ENCODE measurements at regions not wholly inside any gene's neighbourhood (a gene's known extent, or its start where the extent isn't known, plus 50 kb on each side); places are given as distances from the start of the nearest gene placed in this dataset.

DNA sequence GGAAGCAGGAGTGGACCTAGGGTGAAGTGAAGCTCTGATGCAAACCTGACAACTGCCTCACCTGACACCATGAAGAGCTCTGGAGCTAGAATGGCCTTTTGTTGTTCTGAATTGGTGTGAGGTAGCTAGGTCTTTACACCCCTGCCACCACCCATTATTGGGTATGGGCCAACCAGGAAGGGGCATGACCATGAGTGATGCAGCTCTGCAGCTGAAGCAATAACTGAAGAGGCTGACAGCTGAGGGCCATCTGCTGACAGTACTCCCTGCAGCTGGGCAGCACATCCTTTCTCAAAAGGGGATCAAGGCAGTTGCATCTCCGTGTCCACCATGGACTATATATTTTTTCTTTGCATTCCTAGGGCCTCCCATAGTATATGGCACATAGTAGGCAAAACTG lies 87.0 kb upstream of the TLE1 start:
- Histone ChIP-seq H3K9me3 (ENCODE audit: control insufficient read depth, insufficient read depth, low read depth, low read length) (no peaks in the 10 kb centered on the region), H3K36me3 (ENCODE audit: control insufficient read depth, insufficient read depth, low read length) (no peaks in the 10 kb centered on the region), H3K9ac (ENCODE audit: low read length) (no peak overlapping the region), H3K27ac (ENCODE audit: low read depth, low read length) (no peak overlapping the region), H3K4me1 (ENCODE audit: control insufficient read depth, insufficient read depth, low read length) (no peaks in the 10 kb centered on the region), H3K4me3 (ENCODE audit: low read depth, low read length) (no peak overlapping the region), H3K27me3 (ENCODE audit: control insufficient read depth, insufficient read depth, low read length) (no peaks in the 10 kb centered on the region)

DNA sequence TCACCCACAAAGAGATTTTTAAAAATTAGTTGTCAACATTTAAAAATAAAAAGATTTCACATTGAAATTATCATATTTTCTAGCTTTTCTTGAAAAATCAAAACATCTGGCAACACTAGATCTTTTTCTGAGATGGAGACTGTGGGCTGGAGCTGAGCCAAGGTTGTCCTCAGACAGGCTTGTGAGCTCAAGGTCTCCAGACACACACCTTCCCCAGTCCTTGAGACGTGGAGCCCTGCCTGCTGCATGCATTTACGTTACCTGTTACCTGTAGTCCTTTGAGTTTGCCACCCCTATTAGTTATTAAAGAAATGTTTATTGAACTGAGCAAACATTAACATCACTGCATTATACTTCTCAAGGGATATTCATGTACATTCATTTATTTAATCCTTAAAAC lies 87.5 kb upstream of the TLE1 start:
- no peaks in the 10 kb centered on the region for H3K27me3 ChIP-seq (ENCODE audit: control insufficient read depth, insufficient read depth, low read length)

GRCh38 chr9:81777482-81777881 lies 88.1 kb upstream of the TLE1 start:
- no peaks in the 10 kb centered on the region for H3K36me3 ChIP-seq (ENCODE audit: control insufficient read depth, insufficient read depth, low read length)
- no peak overlapping the region for H3K4me3 ChIP-seq (ENCODE audit: low read depth, low read length)
- H3K9me3 ChIP-seq (ENCODE audit: control insufficient read depth, insufficient read depth, low read depth, low read length): no peaks in the 10 kb centered on the region
- H3K27me3 ChIP-seq (ENCODE audit: control insufficient read depth, insufficient read depth, low read length): no peaks in the 10 kb centered on the region
- no peaks in the 10 kb centered on the region for H3K4me1 ChIP-seq (ENCODE audit: control insufficient read depth, insufficient read depth, low read length)
- no peak overlapping the region for H3K9ac ChIP-seq (ENCODE audit: low read length)
- no peak overlapping the region for H3K27ac ChIP-seq (ENCODE audit: low read depth, low read length)

More for the DNA sequence above, 87.5 kb upstream of the TLE1 start:
- H3K27ac ChIP-seq (ENCODE audit: low read depth, low read length): no peak overlapping the region
- H3K4me1 ChIP-seq (ENCODE audit: control insufficient read depth, insufficient read depth, low read length): no peaks in the 10 kb centered on the region
- H3K9ac ChIP-seq (ENCODE audit: low read length): no peak overlapping the region
- H3K9me3 ChIP-seq (ENCODE audit: control insufficient read depth, insufficient read depth, low read depth, low read length): no peaks in the 10 kb centered on the region
- H3K4me3 ChIP-seq (ENCODE audit: low read depth, low read length): no peak overlapping the region
- no peaks in the 10 kb centered on the region for H3K36me3 ChIP-seq (ENCODE audit: control insufficient read depth, insufficient read depth, low read length)

- Histone ChIP-seq H3K36me3 (ENCODE audit: control insufficient read depth, insufficient read depth, low read length) (no peaks in the 10 kb centered on the region), H3K4me3 (ENCODE audit: low read depth, low read length) (no peak overlapping the region)
These were observed 93.1 kb upstream of the TLE1 start for GRCh38 chr9:81782313-81782995.

GRCh38 chr9:81787747-81788632 lies 98.6 kb upstream of the TLE1 start:
- Histone ChIP-seq H3K4me3 (ENCODE audit: low read depth, low read length) (no peak overlapping the region), H3K36me3 (ENCODE audit: control insufficient read depth, insufficient read depth, low read length) (no peaks in the 10 kb centered on the region), H3K9ac (ENCODE audit: low read length) (no peak overlapping the region), H3K27ac (ENCODE audit: low read depth, low read length) (no peak overlapping the region), H3K9me3 (ENCODE audit: control insufficient read depth, insufficient read depth, low read depth, low read length) (no peaks in the 10 kb centered on the region), H3K27me3 (ENCODE audit: control insufficient read depth, insufficient read depth, low read length) (no peaks in the 10 kb centered on the region), H3K4me1 (ENCODE audit: control insufficient read depth, insufficient read depth, low read length) (peaks cover 6% of the 10 kb centered on the region)

More at GRCh38 chr9:81782313-81782995, 93.1 kb upstream of the TLE1 start:
- no peak overlapping the region for H3K9ac ChIP-seq (ENCODE audit: low read length)
- H3K9me3 ChIP-seq (ENCODE audit: control insufficient read depth, insufficient read depth, low read depth, low read length): no peaks in the 10 kb centered on the region
- peaks cover 3% of the 10 kb centered on the region; the same call in 1 of the 2 replicates for H3K4me1 ChIP-seq (ENCODE audit: control insufficient read depth, insufficient read depth, low read length)
- H3K27me3 ChIP-seq (ENCODE audit: control insufficient read depth, insufficient read depth, low read length): no peaks in the 10 kb centered on the region
- no peak overlapping the region for H3K27ac ChIP-seq (ENCODE audit: low read depth, low read length)

DNA sequence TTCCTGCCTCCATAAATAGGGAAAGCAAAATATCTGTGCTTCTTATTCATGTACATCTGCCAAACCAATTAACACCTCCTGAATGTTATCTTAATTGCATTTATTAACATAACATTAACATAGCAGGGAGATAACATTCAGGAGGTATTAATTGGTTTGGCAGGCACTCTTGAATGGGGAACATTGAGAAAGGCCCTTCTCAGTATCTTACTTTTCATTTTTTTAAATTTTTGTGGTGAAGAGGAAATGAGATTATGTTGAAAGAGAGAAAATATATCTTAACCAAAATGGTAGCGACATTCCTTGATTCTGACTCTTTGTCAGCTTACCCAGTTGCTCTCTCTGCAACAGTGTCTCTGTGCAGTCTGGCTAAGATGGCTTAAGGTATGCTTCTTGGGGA lies 100.4 kb upstream of the TLE1 start:
- peaks cover 3% of the 10 kb centered on the region; the same call in 1 of the 2 replicates for H3K4me1 ChIP-seq (ENCODE audit: control insufficient read depth, insufficient read depth, low read length)
- H3K9me3 ChIP-seq (ENCODE audit: control insufficient read depth, insufficient read depth, low read depth, low read length): no peaks in the 10 kb centered on the region
- H3K4me3 ChIP-seq (ENCODE audit: low read depth, low read length): no peak overlapping the region
- no peak overlapping the region for H3K9ac ChIP-seq (ENCODE audit: low read length)
- no peaks in the 10 kb centered on the region for H3K36me3 ChIP-seq (ENCODE audit: control insufficient read depth, insufficient read depth, low read length)
- H3K27ac ChIP-seq (ENCODE audit: low read depth, low read length): no peak overlapping the region
- H3K27me3 ChIP-seq (ENCODE audit: control insufficient read depth, insufficient read depth, low read length): no peaks in the 10 kb centered on the region

GRCh38 chr9:81790166-81790565 lies 100.8 kb upstream of the TLE1 start:
- peaks cover 3% of the 10 kb centered on the region; the same call in 1 of the 2 replicates for H3K4me1 ChIP-seq (ENCODE audit: control insufficient read depth, insufficient read depth, low read length)
- H3K27me3 ChIP-seq (ENCODE audit: control insufficient read depth, insufficient read depth, low read length): no peaks in the 10 kb centered on the region
- H3K9me3 ChIP-seq (ENCODE audit: control insufficient read depth, insufficient read depth, low read depth, low read length): no peaks in the 10 kb centered on the region
- H3K36me3 ChIP-seq (ENCODE audit: control insufficient read depth, insufficient read depth, low read length): no peaks in the 10 kb centered on the region
- no peak overlapping the region for H3K9ac ChIP-seq (ENCODE audit: low read length)
- no peak overlapping the region for H3K27ac ChIP-seq (ENCODE audit: low read depth, low read length)
- H3K4me3 ChIP-seq (ENCODE audit: low read depth, low read length): no peak overlapping the region

- Histone ChIP-seq H3K27ac (ENCODE audit: low read depth, low read length) (no peak overlapping the region), H3K9me3 (ENCODE audit: control insufficient read depth, insufficient read depth, low read depth, low read length) (no peaks in the 10 kb centered on the region), H3K9ac (ENCODE audit: low read length) (no peak overlapping the region), H3K36me3 (ENCODE audit: control insufficient read depth, insufficient read depth, low read length) (no peaks in the 10 kb centered on the region), H3K27me3 (ENCODE audit: control insufficient read depth, insufficient read depth, low read length) (no peaks in the 10 kb centered on the region), H3K4me3 (ENCODE audit: low read depth, low read length) (no peak overlapping the region), H3K4me1 (ENCODE audit: control insufficient read depth, insufficient read depth, low read length) (peaks cover 3% of the 10 kb centered on the region; the same call in 1 of the 2 replicates)
These were observed 101.7 kb upstream of the TLE1 start for GRCh38 chr9:81791076-81791475.

- H3K9me3 ChIP-seq (ENCODE audit: control insufficient read depth, insufficient read depth, low read depth, low read length): no peaks in the 10 kb centered on the region
- no peak overlapping the region for H3K9ac ChIP-seq (ENCODE audit: low read length)
- H3K4me1 ChIP-seq (ENCODE audit: control insufficient read depth, insufficient read depth, low read length): peaks cover 6% of the 10 kb centered on the region; the same call in 1 of the 2 replicates
- no peaks in the 10 kb centered on the region for H3K36me3 ChIP-seq (ENCODE audit: control insufficient read depth, insufficient read depth, low read length)
- no peak overlapping the region for H3K4me3 ChIP-seq (ENCODE audit: low read depth, low read length)
- no peaks in the 10 kb centered on the region for H3K27me3 ChIP-seq (ENCODE audit: control insufficient read depth, insufficient read depth, low read length)
- no peak overlapping the region for H3K27ac ChIP-seq (ENCODE audit: low read depth, low read length)
These were observed 109.3 kb upstream of the TLE1 start for GRCh38 chr9:81798606-81799005.

GRCh38 chr9:81801190-81801589 lies 111.8 kb upstream of the TLE1 start:
- Histone ChIP-seq H3K4me3 (ENCODE audit: low read depth, low read length) (no peak overlapping the region), H3K9me3 (ENCODE audit: control insufficient read depth, insufficient read depth, low read depth, low read length) (no peaks in the 10 kb centered on the region), H3K27ac (ENCODE audit: low read depth, low read length) (no peak overlapping the region), H3K9ac (ENCODE audit: low read length) (no peak overlapping the region), H3K4me1 (ENCODE audit: control insufficient read depth, insufficient read depth, low read length) (peaks cover 6% of the 10 kb centered on the region; the same call in 1 of the 2 replicates), H3K27me3 (ENCODE audit: control insufficient read depth, insufficient read depth, low read length) (no peaks in the 10 kb centered on the region), H3K36me3 (ENCODE audit: control insufficient read depth, insufficient read depth, low read length) (no peaks in the 10 kb centered on the region)

GRCh38 chr9:81804306-81804705 lies 115.0 kb upstream of the TLE1 start:
- Histone ChIP-seq H3K4me3 (ENCODE audit: low read depth, low read length) (no peak overlapping the region), H3K27ac (ENCODE audit: low read depth, low read length) (no peak overlapping the region), H3K27me3 (ENCODE audit: control insufficient read depth, insufficient read depth, low read length) (no peaks in the 10 kb centered on the region), H3K36me3 (ENCODE audit: control insufficient read depth, insufficient read depth, low read length) (no peaks in the 10 kb centered on the region), H3K4me1 (ENCODE audit: control insufficient read depth, insufficient read depth, low read length) (peaks cover 6% of the 10 kb centered on the region; the same call in 1 of the 2 replicates), H3K9me3 (ENCODE audit: control insufficient read depth, insufficient read depth, low read depth, low read length) (no peaks in the 10 kb centered on the region), H3K9ac (ENCODE audit: low read length) (no peak overlapping the region)
